Stimulated activated CD8-positive, alpha-beta memory T cell treated with anti-CD3 and anti-CD28 coated beads, Interleukin-12 subunit alpha, Interleukin-12 subunit beta, amount 100 ng/mL, for 4 hours (primary cell): ENCODE measurements at regions not wholly inside any gene's neighbourhood (a gene's known extent, or its start where the extent isn't known, plus 50 kb on each side); places are given as distances from the start of the nearest gene placed in this dataset.

ENCODE experiments used
- DNase-seq: peaks from one replicate; pipeline ENCODE4 v3.0.0-alpha.2; 2020; ENCODE audit warnings: low read depth

DNA sequence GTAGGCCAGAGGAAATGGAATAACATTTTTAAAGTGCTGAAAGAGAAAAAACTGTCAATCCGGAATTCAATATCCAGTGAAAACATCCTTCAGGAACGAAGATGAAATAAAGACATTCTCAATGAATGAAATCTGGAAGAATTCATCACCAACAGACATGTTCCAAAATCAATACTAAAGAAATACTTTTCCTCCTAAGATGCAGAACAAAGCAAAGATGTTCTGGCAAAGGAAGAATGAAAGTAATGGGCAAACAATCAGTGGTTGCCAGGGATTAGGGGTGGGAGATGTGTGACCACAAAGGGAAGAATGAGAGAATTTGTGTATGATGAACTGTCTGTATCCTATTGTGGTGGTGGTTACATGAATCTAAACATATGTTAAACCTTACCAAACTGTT, 52.8 kb upstream of the EEPD1 start:
- DNase-seq: no peak

DNA sequence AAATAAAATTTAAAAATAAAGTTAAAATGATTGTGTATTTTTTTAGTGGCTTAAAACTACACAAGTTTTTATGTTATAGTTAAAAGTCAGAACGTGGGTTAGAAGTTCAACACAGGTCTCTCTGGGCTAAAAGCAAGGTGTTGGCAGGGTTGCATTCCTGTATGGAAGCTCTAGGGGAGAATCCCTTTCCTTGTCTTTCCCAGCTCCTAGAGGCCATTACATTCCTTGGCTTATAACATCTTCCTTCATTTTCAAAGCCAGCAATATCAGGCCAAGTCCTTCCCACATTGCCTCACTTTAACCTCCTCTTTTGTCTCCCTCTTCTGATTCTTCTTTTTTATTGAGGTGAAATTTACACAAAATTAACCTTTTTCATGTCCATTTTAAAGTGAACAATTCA, 52.4 kb upstream of the EEPD1 start:
- no peak for DNase-seq
